T-cell (primary cell): ENCODE measurements at regions not wholly inside any gene's neighbourhood (a gene's known extent, or its start where the extent isn't known, plus 50 kb on each side); places are given as distances from the start of the nearest gene placed in this dataset.

Source experiments
- ATAC-seq, 4 experiments: fragments of 200-7000 bp in 3 of 4; fragments of 150-1000 bp in 1 of 4; cut with Tn5 transposase; replicated peaks in 1 of 4; 1 replicate in 3 of 4; 2 replicates in 1 of 4; pipeline ENCODE4 v1.10.0; 2021; ENCODE audit warnings: moderate library complexity in 3 of 4, mild to moderate bottlenecking in 2 of 4, moderate number of reproducible peaks in 1 of 4
- CTCF ChIA-PET, 2 donors: fragments of 300-600 bp; sonication (Branson Sonifier 250); formaldehyde crosslinking; loops; one replicate each; lab custom pipeline; 2022; ENCODE audit warnings: antibody characterized with exemption in 2 of 2; lab: Charles Lee
- POLR2A ChIA-PET, 2 donors: fragments of 300-600 bp; sonication (Branson Sonifier 250); formaldehyde crosslinking; loops; one replicate each; lab custom pipeline; 2022; ENCODE audit warnings: antibody characterized with exemption in 2 of 2; lab: Charles Lee
- DNase-seq, 35 experiments: peaks; one replicate each; pipeline versions ENCODE4 v3.0.0 to v3.0.0-alpha.2; 2013 to 2023
- H3K27ac ChIP-seq: one replicate; pipeline ENCODE4 v1.5.1; 2013; ENCODE audit warnings: low read length
- H3K27me3 ChIP-seq, 2 experiments: replicated peaks in 1 of 2; 1 replicate in 1 of 2; 2 replicates in 1 of 2; pipeline versions ENCODE4 v1.6.1 to v1.7.0; 2013; ENCODE audit warnings: low read length in 1 of 2, mixed read lengths in 1 of 2; ENCODE audit not compliant: control insufficient read depth in 2 of 2, insufficient read depth in 2 of 2; ENCODE audit errors: extremely low read depth in 1 of 2
- H3K36me3 ChIP-seq, 2 donors: 1 replicate in 1 of 2; 2 replicates in 1 of 2; pipeline versions ENCODE4 v1.6.1 to v1.7.0; 2013; ENCODE audit warnings: low read length in 1 of 2; ENCODE audit not compliant: control insufficient read depth in 2 of 2, insufficient read depth in 1 of 2; ENCODE audit errors: extremely low read depth in 1 of 2
- H3K4me1 ChIP-seq, 2 experiments: 1 replicate in 1 of 2; 2 replicates in 1 of 2; pipeline versions ENCODE4 v1.6.1 to v1.7.0; 2013; ENCODE audit warnings: low read length in 2 of 2, mixed read lengths in 1 of 2; ENCODE audit not compliant: insufficient read depth in 2 of 2, control insufficient read depth in 1 of 2; ENCODE audit errors: extremely low read depth in 1 of 2
- H3K4me3 ChIP-seq, 2 donors: 1 replicate in 1 of 2; 2 replicates in 1 of 2; pipeline versions ENCODE4 v1.5.1 to v1.7.0; 2013; ENCODE audit warnings: mild to moderate bottlenecking in 2 of 2, low read length in 1 of 2, moderate library complexity in 1 of 2; ENCODE audit not compliant: control insufficient read depth in 1 of 2; ENCODE audit errors: extremely low read depth in 1 of 2
- H3K9me3 ChIP-seq: 2 replicates; pipeline ENCODE4 v1.7.0; 2013
- H3K27ac Mint-ChIP-seq, 2 donors: one replicate each; pipeline ENCODE4 v1.8.0; 2020 to 2021; ENCODE audit warnings: mild to moderate bottlenecking in 2 of 2, mixed read lengths in 2 of 2
- H3K27me3 Mint-ChIP-seq, 2 donors: one replicate each; pipeline ENCODE4 v1.8.0; 2021 to 2022; ENCODE audit warnings: mixed read lengths in 2 of 2
- H3K36me3 Mint-ChIP-seq: one replicate; pipeline ENCODE4 v1.8.0; 2021; ENCODE audit warnings: mixed read lengths
- H3K4me1 Mint-ChIP-seq, 3 donors: one replicate each; pipeline ENCODE4 v1.8.0; 2020 to 2022; ENCODE audit warnings: mixed read lengths in 3 of 3, mild to moderate bottlenecking in 1 of 3
- H3K4me3 Mint-ChIP-seq, 3 donors: one replicate each; pipeline ENCODE4 v1.8.0; 2020 to 2022; ENCODE audit warnings: mild to moderate bottlenecking in 3 of 3, mixed read lengths in 3 of 3, moderate library complexity in 3 of 3
- H3K9me3 Mint-ChIP-seq, 3 donors: one replicate each; pipeline ENCODE4 v1.8.0; 2020 to 2022; ENCODE audit warnings: mixed read lengths in 3 of 3
- WGBS: methylation state at CpG from one replicate; pipeline ENCODE4 v1.1.5; 2013; ENCODE audit warnings: missing lambda C conversion rate; ENCODE audit not compliant: insufficient coverage; 5-methylcytosine and 5-hydroxymethylcytosine counted together

GRCh38 chrX:71000139-71000538 is 68.0 kb downstream of the SNX12 start:
- peaks cover 2% of the 10 kb centered on the region for H3K36me3 Mint-ChIP-seq
- peaks cover 0 to 14% of the 10 kb centered on the region in 2 donors for H3K27me3 Mint-ChIP-seq
- ATAC-seq (no peak), DNase-seq (no peak)
- H3K4me3 Mint-ChIP-seq = no peak overlapping the region
- ChIA-PET POLR2A (no interaction called here), CTCF (no interaction called here)
- no peak overlapping the region for H3K27ac Mint-ChIP-seq
- Histone ChIP-seq H3K4me3 (no peak overlapping the region), H3K9me3 (no peaks in the 10 kb centered on the region), H3K4me1 (no peaks in the 10 kb centered on the region), H3K36me3 (no peaks in the 10 kb centered on the region), H3K27ac (no peak overlapping the region), H3K27me3 (no peaks in the 10 kb centered on the region)
- WGBS = no CpG with 5 or more reads among the region's 1 CpG
- peaks cover 4 to 12% (median 11%) of the 10 kb centered on the region in 3 donors for H3K4me1 Mint-ChIP-seq
- no peaks in the 10 kb centered on the region for H3K9me3 Mint-ChIP-seq

- Histone ChIP-seq H3K36me3 (no peaks in the 10 kb centered on the region), H3K4me3 (no peak overlapping the region), H3K4me1 (no peaks in the 10 kb centered on the region), H3K9me3 (no peaks in the 10 kb centered on the region), H3K27me3 (no peaks in the 10 kb centered on the region), H3K27ac (no peak overlapping the region)
- DNase-seq (peak in 14 of 35 experiments; percentile 0 to 38 (median 5)), ATAC-seq (no peak)
- Mint-ChIP-seq H3K27me3 (peaks cover 0 to 10% of the 10 kb centered on the region in 2 donors), H3K36me3 (no peaks in the 10 kb centered on the region), H3K27ac (no peak overlapping the region), H3K9me3 (no peaks in the 10 kb centered on the region), H3K4me3 (no peak overlapping the region), H3K4me1 (peaks cover 4 to 12% (median 11%) of the 10 kb centered on the region in 3 donors)
- POLR2A ChIA-PET = no interaction called here
- WGBS = no CpG with 5 or more reads among the region's 7 CpGs
- CTCF ChIA-PET = interaction anchor here (0.7 kb wide), 2 partner anchors 278 to 801 kb away, joined by 3 read pairs; no protein-coding TSS in a partner anchor
These were observed 67.6 kb upstream of the SLC7A3 start for GRCh38 chrX:70998411-70999027.

GRCh38 chrX:70995338-70995737 is 64.4 kb upstream of the SLC7A3 start:
- no peaks in the 10 kb centered on the region for H3K9me3 ChIP-seq
- CTCF ChIA-PET = no interaction called here
- no peak for DNase-seq
- no peaks in the 10 kb centered on the region for H3K36me3 ChIP-seq
- no CpG with 5 or more reads among the region's 5 CpGs for WGBS
- no peaks in the 10 kb centered on the region for H3K36me3 Mint-ChIP-seq
- no peak overlapping the region for H3K4me3 Mint-ChIP-seq
- no peaks in the 10 kb centered on the region for H3K27me3 ChIP-seq
- no peak for ATAC-seq
- no peaks in the 10 kb centered on the region for H3K4me1 ChIP-seq
- POLR2A ChIA-PET = no interaction called here
- H3K27me3 Mint-ChIP-seq = peaks cover 0 to 7% of the 10 kb centered on the region in 2 donors
- H3K27ac ChIP-seq = no peak overlapping the region
- peaks cover 4 to 12% (median 11%) of the 10 kb centered on the region in 3 donors for H3K4me1 Mint-ChIP-seq
- no peak overlapping the region for H3K27ac Mint-ChIP-seq
- no peak overlapping the region for H3K4me3 ChIP-seq
- no peaks in the 10 kb centered on the region for H3K9me3 Mint-ChIP-seq

- 100% methylated on average over 1 of the region's 7 CpGs for WGBS
- H3K9me3 Mint-ChIP-seq = no peaks in the 10 kb centered on the region
These were observed 57.5 kb upstream of the SLC7A3 start for GRCh38 chrX:70988425-70988824.

More at GRCh38 chrX:70988425-70988824, 57.5 kb upstream of the SLC7A3 start:
- Histone ChIP-seq H3K27ac (no peak overlapping the region), H3K36me3 (no peaks in the 10 kb centered on the region), H3K4me1 (no peaks in the 10 kb centered on the region), H3K9me3 (no peaks in the 10 kb centered on the region), H3K27me3 (no peaks in the 10 kb centered on the region), H3K4me3 (no peak overlapping the region)
- ChIA-PET POLR2A (no interaction called here), CTCF (no interaction called here)
- H3K4me3 Mint-ChIP-seq = no peak overlapping the region
- ATAC-seq (no peak), DNase-seq (no peak)
- H3K4me1 Mint-ChIP-seq = no peaks in the 10 kb centered on the region
- no peaks in the 10 kb centered on the region for H3K36me3 Mint-ChIP-seq
- no peak overlapping the region for H3K27ac Mint-ChIP-seq
- peaks cover 0 to 5% of the 10 kb centered on the region in 2 donors for H3K27me3 Mint-ChIP-seq
